GM18498 (cell line): ENCODE measurements at regions not wholly inside any gene's neighbourhood (a gene's known extent, or its start where the extent isn't known, plus 50 kb on each side); places are given as distances from the start of the nearest gene placed in this dataset.

Experiments
- ATAC-seq: cut with Tn5 transposase; IDR thresholded peaks from one replicate; pipeline ENCODE4 v1.9.1; 2021; ENCODE audit warnings: mild to moderate bottlenecking, moderate library complexity; ENCODE audit not compliant: unreplicated experiment

- no peak for ATAC-seq
Observed at GRCh38 chr14:100955201-100955600, 51.7 kb upstream of the RTL1 start.

- no peak for ATAC-seq
Observed at GRCh38 chr14:100962494-100962893, 59.0 kb upstream of the RTL1 start.

GRCh38 chr14:100965296-100965695 lies 61.8 kb upstream of the RTL1 start:
- no peak for ATAC-seq

- ATAC-seq, result no peak
Observed at GRCh38 chr14:100967178-100967577, 63.7 kb upstream of the RTL1 start.

- no peak for ATAC-seq
Observed at GRCh38 chr14:100967930-100968329, 64.4 kb upstream of the RTL1 start.

GRCh38 chr14:100972118-100972897 lies 68.8 kb upstream of the RTL1 start:
- ATAC-seq, result no peak

GRCh38 chr14:100975671-100976070 lies 72.1 kb upstream of the RTL1 start:
- ATAC-seq, result no peak

- ATAC-seq, result no peak
Observed at GRCh38 chr14:100979079-100979478, 75.6 kb upstream of the RTL1 start.

GRCh38 chr14:100979780-100980179 lies 76.3 kb upstream of the RTL1 start:
- no peak for ATAC-seq

- no peak for ATAC-seq
Observed at GRCh38 chr14:100980823-100981222, 77.3 kb upstream of the RTL1 start.

GRCh38 chr14:100981809-100982208 lies 78.3 kb upstream of the RTL1 start:
- ATAC-seq, result no peak

- ATAC-seq, result no peak
Observed at GRCh38 chr14:100982353-100982752, 78.8 kb upstream of the RTL1 start.

- ATAC-seq, result no peak
Observed at GRCh38 chr14:100982762-100983161, 79.2 kb upstream of the RTL1 start.

GRCh38 chr14:100983710-100984109 lies 80.2 kb upstream of the RTL1 start:
- no peak for ATAC-seq

- ATAC-seq, result no peak
Observed at GRCh38 chr14:100988011-100988410, 84.5 kb upstream of the RTL1 start.

- no peak for ATAC-seq
Observed at GRCh38 chr14:100988411-100988900, 84.9 kb upstream of the RTL1 start.

GRCh38 chr14:100988956-100989355 lies 85.4 kb upstream of the RTL1 start:
- ATAC-seq, result no peak

- no peak for ATAC-seq
Observed at GRCh38 chr14:100989924-100990323, 86.4 kb upstream of the RTL1 start.

- ATAC-seq, result no peak
Observed at GRCh38 chr14:100994082-100994481, 90.6 kb upstream of the RTL1 start.

- no peak for ATAC-seq
Observed at GRCh38 chr14:100994756-100995330, 91.3 kb upstream of the RTL1 start.

- no peak for ATAC-seq
Observed at GRCh38 chr14:101000711-101001250, 97.3 kb upstream of the RTL1 start.
